ENCODE measurements at regions not wholly inside any gene's neighbourhood (a gene's known extent, or its start where the extent isn't known, plus 50 kb on each side); places are given as distances from the start of the nearest gene placed in this dataset.

DNA sequence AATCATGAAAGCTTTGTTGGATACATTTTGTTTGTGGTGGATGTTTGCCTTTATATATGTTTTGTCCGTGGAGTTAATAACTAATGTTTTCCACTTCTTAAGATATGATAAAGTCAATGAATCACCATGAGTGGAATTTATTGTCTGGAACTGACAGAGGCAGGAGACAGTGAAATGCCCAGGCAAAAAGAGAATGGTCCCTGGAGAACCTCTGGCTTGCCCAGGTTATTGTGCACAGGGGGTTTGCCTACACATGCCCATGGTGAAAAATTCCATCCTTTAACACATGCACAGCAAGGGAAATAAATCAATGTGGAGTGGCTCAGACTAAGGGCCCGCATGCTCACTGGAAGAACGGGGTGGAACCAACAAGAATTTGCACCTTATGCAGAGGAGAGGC lies 964.3 kb upstream of the GRIA3 start:
- TF ChIP-seq, protein P1, sequence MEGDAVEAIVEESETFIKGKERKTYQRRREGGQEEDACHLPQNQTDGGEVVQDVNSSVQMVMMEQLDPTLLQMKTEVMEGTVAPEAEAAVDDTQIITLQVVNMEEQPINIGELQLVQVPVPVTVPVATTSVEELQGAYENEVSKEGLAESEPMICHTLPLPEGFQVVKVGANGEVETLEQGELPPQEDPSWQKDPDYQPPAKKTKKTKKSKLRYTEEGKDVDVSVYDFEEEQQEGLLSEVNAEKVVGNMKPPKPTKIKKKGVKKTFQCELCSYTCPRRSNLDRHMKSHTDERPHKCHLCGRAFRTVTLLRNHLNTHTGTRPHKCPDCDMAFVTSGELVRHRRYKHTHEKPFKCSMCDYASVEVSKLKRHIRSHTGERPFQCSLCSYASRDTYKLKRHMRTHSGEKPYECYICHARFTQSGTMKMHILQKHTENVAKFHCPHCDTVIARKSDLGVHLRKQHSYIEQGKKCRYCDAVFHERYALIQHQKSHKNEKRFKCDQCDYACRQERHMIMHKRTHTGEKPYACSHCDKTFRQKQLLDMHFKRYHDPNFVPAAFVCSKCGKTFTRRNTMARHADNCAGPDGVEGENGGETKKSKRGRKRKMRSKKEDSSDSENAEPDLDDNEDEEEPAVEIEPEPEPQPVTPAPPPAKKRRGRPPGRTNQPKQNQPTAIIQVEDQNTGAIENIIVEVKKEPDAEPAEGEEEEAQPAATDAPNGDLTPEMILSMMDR (IDR thresholded peaks at IDR 0.05), result no peak
- TF ChIP-seq POLR2A (IDR thresholded peaks at IDR 0.05), result no peak

Measured in thyroid gland (tissue), 4 donors.